ENCODE measurements at regions not wholly inside any gene's neighbourhood (a gene's known extent, or its start where the extent isn't known, plus 50 kb on each side); places are given as distances from the start of the nearest gene placed in this dataset.

DNA sequence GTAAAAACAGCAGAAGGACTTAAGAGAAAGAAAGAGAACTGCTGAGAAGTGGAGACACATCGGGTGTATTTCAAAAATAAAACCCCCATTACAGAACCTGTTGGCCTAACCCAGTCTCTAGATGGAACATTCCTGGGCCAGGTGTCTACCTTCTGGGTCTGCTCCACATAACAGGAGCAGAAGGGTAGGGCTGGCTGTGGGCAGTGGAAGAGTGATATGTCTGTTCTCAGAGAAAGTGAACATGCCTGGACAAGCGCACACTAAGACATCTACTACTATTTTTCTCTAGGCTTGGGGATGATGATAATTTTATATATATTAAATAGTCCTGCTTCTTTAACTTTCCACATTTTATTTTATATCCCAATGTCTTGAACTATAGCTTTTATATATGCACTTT, 267.1 kb downstream of the TBC1D4 start:
- H3K9me3 Mint-ChIP-seq (ENCODE audit: unreplicated experiment): peaks cover 8% of the 10 kb centered on the region
- no peak for TF ChIP-seq CTCF (IDR thresholded peaks at IDR 0.05; ENCODE audit: unreplicated experiment)
- H3K27me3 Mint-ChIP-seq (ENCODE audit: insufficient read depth, unreplicated experiment): no peaks in the 10 kb centered on the region
- intact Hi-C loops (cut with micrococcal nuclease): loop anchor here (5.0 kb wide), 1 partner anchor 42 kb away; no protein-coding TSS in a partner anchor
- no peak for DNase-seq (ENCODE audit: unreplicated experiment)
- peaks cover 8% of the 10 kb centered on the region for H3K36me3 Mint-ChIP-seq (ENCODE audit: insufficient read depth, unreplicated experiment)
- peak overlapping the region; percentile 40 for H3K27ac Mint-ChIP-seq (ENCODE audit: low read depth, unreplicated experiment)
- ChIA-PET CTCF (interaction anchor here (0.6 to 6.1 kb wide), 5 partner anchors 12 to 927 kb away, joined by 3 to 61 read pairs (median 4); no protein-coding TSS in a partner anchor), POLR2A (interaction anchor here (0.6 kb wide), 1 partner anchor 1296 kb away, joined by 3 read pairs; no protein-coding TSS in a partner anchor)
- H3K4me1 Mint-ChIP-seq (ENCODE audit: insufficient read depth, unreplicated experiment): peaks cover 14% of the 10 kb centered on the region
- H3K4me3 Mint-ChIP-seq (ENCODE audit: unreplicated experiment): no peak overlapping the region
- no TSS peak for BruUV-seq (replicated peaks)

- H3K27ac Mint-ChIP-seq (ENCODE audit: low read depth, unreplicated experiment): no peak overlapping the region
- CTCF ChIA-PET: interaction anchor here (0.7 to 3.6 kb wide), 2 partner anchors 16 to 21 kb away, joined by 3 to 17 read pairs; no protein-coding TSS in a partner anchor
Observed at GRCh38 chr13:75202981-75203380, 279.0 kb downstream of the TBC1D4 start.

DNA sequence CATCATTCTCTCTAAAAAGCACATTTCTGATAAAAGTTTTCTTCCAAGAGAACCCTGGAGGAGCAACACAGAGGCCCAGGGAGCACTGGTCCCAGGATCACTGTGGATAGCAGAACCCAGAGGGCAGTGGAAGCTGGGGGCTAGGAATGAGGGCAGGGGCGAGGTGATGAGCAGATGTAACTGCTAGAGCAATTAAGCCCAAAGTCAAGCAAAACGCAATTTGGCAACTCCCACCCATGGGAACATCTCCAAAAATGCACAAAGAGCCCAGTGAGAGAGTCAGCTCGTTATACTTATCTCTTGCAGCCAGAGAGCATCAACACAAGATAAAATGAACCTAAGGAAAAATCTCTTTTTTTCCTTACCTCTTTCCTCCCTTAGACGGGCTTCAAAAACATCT, 284.2 kb downstream of the TBC1D4 start:
- BruUV-seq (replicated peaks): no TSS peak
- CTCF ChIA-PET: interaction anchor here (0.7 kb wide), 1 partner anchor 1245 kb away, joined by 3 read pairs; no protein-coding TSS in a partner anchor
- H3K4me1 Mint-ChIP-seq (ENCODE audit: insufficient read depth, unreplicated experiment): peaks cover 10% of the 10 kb centered on the region

More at GRCh38 chr13:75202981-75203380, 279.0 kb downstream of the TBC1D4 start:
- peaks cover 11% of the 10 kb centered on the region for H3K9me3 Mint-ChIP-seq (ENCODE audit: unreplicated experiment)
- H3K4me3 Mint-ChIP-seq (ENCODE audit: unreplicated experiment): no peak overlapping the region
- no peaks in the 10 kb centered on the region for H3K36me3 Mint-ChIP-seq (ENCODE audit: insufficient read depth, unreplicated experiment)
- no TSS peak for BruUV-seq (replicated peaks)
- POLR2A ChIA-PET: no interaction called here
- intact Hi-C loops (cut with micrococcal nuclease): no loop called here
- no peak for TF ChIP-seq CTCF (IDR thresholded peaks at IDR 0.05; ENCODE audit: unreplicated experiment)
- no peaks in the 10 kb centered on the region for H3K27me3 Mint-ChIP-seq (ENCODE audit: insufficient read depth, unreplicated experiment)
- no peak for DNase-seq (ENCODE audit: unreplicated experiment)
- no peaks in the 10 kb centered on the region for H3K4me1 Mint-ChIP-seq (ENCODE audit: insufficient read depth, unreplicated experiment)

More for the DNA sequence above, 284.2 kb downstream of the TBC1D4 start:
- H3K27me3 Mint-ChIP-seq (ENCODE audit: insufficient read depth, unreplicated experiment): no peaks in the 10 kb centered on the region
- H3K4me3 Mint-ChIP-seq (ENCODE audit: unreplicated experiment): no peak overlapping the region
- no peaks in the 10 kb centered on the region for H3K36me3 Mint-ChIP-seq (ENCODE audit: insufficient read depth, unreplicated experiment)
- no peak overlapping the region for H3K27ac Mint-ChIP-seq (ENCODE audit: low read depth, unreplicated experiment)
- H3K9me3 Mint-ChIP-seq (ENCODE audit: unreplicated experiment): no peaks in the 10 kb centered on the region
- no peak for DNase-seq (ENCODE audit: unreplicated experiment)
- TF ChIP-seq CTCF (IDR thresholded peaks at IDR 0.05; ENCODE audit: unreplicated experiment): no peak
- intact Hi-C loops (cut with micrococcal nuclease): no loop called here
- POLR2A ChIA-PET: no interaction called here
